ENCODE measurements at regions not wholly inside any gene's neighbourhood (a gene's known extent, or its start where the extent isn't known, plus 50 kb on each side); places are given as distances from the start of the nearest gene placed in this dataset.

DNA sequence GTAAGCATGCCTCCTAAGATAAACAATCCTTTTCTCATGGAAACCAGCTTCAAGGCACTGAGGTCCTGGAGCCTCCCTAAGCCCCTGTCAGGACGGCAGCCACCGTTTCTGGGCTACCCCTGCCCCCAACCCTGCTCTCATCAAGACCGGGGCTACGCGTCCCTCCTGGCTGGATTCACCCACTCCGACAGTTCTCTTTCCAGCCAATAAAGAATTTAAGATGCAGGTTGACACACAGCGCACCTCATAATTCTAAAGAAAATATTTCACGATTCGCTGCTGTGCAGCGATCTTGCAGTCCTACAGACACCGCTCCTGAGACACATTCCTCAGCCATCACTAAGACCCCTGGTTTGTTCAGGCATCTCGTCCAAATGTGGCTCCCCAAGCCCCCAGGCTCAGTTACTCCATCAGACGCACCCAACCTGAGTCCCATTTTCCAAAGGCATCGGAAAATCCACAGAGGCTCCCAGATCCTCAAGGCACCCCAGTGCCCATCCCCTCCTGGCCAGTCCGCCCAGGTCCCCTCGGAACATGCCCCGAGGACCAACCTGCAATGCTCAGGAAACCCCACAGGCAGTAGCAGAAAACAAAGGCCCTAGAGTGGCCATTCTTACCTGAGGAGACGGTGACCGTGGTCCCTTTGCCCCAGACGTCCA, 336.3 kb downstream of the TMEM121 start:
- POLR2A ChIA-PET (ENCODE audit: low non-redundant PET), result no interaction called here
- Histone ChIP-seq H3K4me3 (ENCODE audit: low read depth, low read length, poor library complexity, severe bottlenecking) (no peak overlapping the region), H3K27me3 (replicated peaks; ENCODE audit: insufficient read depth, low read depth, low read length, poor library complexity) (peaks cover 19% of the 10 kb centered on the region), H3K27ac (ENCODE audit: low read depth, low read length, poor library complexity, severe bottlenecking) (no peak overlapping the region), H3K36me3 (ENCODE audit: insufficient read depth, low read length, poor library complexity, severe bottlenecking) (no peaks in the 10 kb centered on the region), H3K4me1 (ENCODE audit: insufficient read depth, low read length, poor library complexity, severe bottlenecking) (no peaks in the 10 kb centered on the region), H3K9me3 (ENCODE audit: low read depth, low read length, poor library complexity, severe bottlenecking) (no peaks in the 10 kb centered on the region)
- CTCF ChIA-PET, result no interaction called here
- intact Hi-C loops (cut with micrococcal nuclease; ENCODE audit: unreplicated experiment), result no loop called here
- BruUV-seq (replicated peaks), result no TSS peak
- no peak for TF ChIP-seq EZH2 (IDR thresholded peaks at IDR 0.05; ENCODE audit: borderline replicate concordance, low read depth, low read length, poor library complexity, severe bottlenecking)
- no peak for TF ChIP-seq CTCF (conservative IDR thresholded peaks at IDR 0.05; ENCODE audit: low read depth, low read length)
- DNase-seq (ENCODE audit: low spot score), result no peak

- intact Hi-C loops (cut with micrococcal nuclease; ENCODE audit: unreplicated experiment), result no loop called here
- no peak for TF ChIP-seq EZH2 (IDR thresholded peaks at IDR 0.05; ENCODE audit: borderline replicate concordance, low read depth, low read length, poor library complexity, severe bottlenecking)
- TF ChIP-seq CTCF (conservative IDR thresholded peaks at IDR 0.05; ENCODE audit: low read depth, low read length), result no peak
- BruUV-seq (replicated peaks), result no TSS peak
- H3K27ac ChIP-seq (ENCODE audit: low read depth, low read length, poor library complexity, severe bottlenecking), result no peak overlapping the region
- ChIA-PET CTCF (no interaction called here), POLR2A (ENCODE audit: low non-redundant PET) (no interaction called here)
- H3K36me3 ChIP-seq (ENCODE audit: insufficient read depth, low read length, poor library complexity, severe bottlenecking), result no peaks in the 10 kb centered on the region
- DNase-seq (ENCODE audit: low spot score), result no peak
- H3K4me3 ChIP-seq (ENCODE audit: low read depth, low read length, poor library complexity, severe bottlenecking), result no peak overlapping the region
- H3K4me1 ChIP-seq (ENCODE audit: insufficient read depth, low read length, poor library complexity, severe bottlenecking), result no peaks in the 10 kb centered on the region
- H3K27me3 ChIP-seq (replicated peaks; ENCODE audit: insufficient read depth, low read depth, low read length, poor library complexity), result peaks cover 20% of the 10 kb centered on the region
- H3K9me3 ChIP-seq (ENCODE audit: low read depth, low read length, poor library complexity, severe bottlenecking), result no peaks in the 10 kb centered on the region
Observed at GRCh38 chr14:105863296-105864108, 337.1 kb downstream of the TMEM121 start.

DNA sequence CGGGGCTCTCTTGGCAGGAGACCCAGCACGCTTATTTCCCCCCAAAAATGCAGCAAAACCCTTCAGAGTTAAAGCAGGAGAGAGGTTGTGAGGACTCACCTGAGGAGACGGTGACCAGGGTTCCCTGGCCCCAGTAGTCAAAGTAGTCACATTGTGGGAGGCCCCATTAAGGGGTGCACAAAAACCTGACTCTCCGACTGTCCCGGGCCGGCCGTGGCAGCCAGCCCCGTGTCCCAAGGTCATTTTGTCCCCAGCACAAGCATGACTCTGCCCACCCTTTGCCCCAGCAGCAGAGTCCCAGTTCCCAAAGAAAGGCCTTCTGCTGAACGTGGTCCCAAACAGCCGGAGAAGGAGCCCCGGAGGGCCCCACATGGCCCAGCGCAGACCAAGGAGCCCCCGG, 337.7 kb downstream of the TMEM121 start:
- H3K4me1 ChIP-seq (ENCODE audit: insufficient read depth, low read length, poor library complexity, severe bottlenecking), result no peaks in the 10 kb centered on the region
- POLR2A ChIA-PET (ENCODE audit: low non-redundant PET), result no interaction called here
- H3K27ac ChIP-seq (ENCODE audit: low read depth, low read length, poor library complexity, severe bottlenecking), result no peak overlapping the region
- intact Hi-C loops (cut with micrococcal nuclease; ENCODE audit: unreplicated experiment), result no loop called here
- H3K27me3 ChIP-seq (replicated peaks; ENCODE audit: insufficient read depth, low read depth, low read length, poor library complexity), result peaks cover 25% of the 10 kb centered on the region
- H3K36me3 ChIP-seq (ENCODE audit: insufficient read depth, low read length, poor library complexity, severe bottlenecking), result no peaks in the 10 kb centered on the region
- no peaks in the 10 kb centered on the region for H3K9me3 ChIP-seq (ENCODE audit: low read depth, low read length, poor library complexity, severe bottlenecking)
- TF ChIP-seq EZH2 (IDR thresholded peaks at IDR 0.05; ENCODE audit: borderline replicate concordance, low read depth, low read length, poor library complexity, severe bottlenecking) (no peak), CTCF (conservative IDR thresholded peaks at IDR 0.05; ENCODE audit: low read depth, low read length) (no peak)
- BruUV-seq (replicated peaks), result no TSS peak
- H3K4me3 ChIP-seq (ENCODE audit: low read depth, low read length, poor library complexity, severe bottlenecking), result no peak overlapping the region
- DNase-seq (ENCODE audit: low spot score), result no peak
- CTCF ChIA-PET, result no interaction called here
